ENCODE measurements at regions not wholly inside any gene's neighbourhood (a gene's known extent, or its start where the extent isn't known, plus 50 kb on each side); places are given as distances from the start of the nearest gene placed in this dataset.

DNA sequence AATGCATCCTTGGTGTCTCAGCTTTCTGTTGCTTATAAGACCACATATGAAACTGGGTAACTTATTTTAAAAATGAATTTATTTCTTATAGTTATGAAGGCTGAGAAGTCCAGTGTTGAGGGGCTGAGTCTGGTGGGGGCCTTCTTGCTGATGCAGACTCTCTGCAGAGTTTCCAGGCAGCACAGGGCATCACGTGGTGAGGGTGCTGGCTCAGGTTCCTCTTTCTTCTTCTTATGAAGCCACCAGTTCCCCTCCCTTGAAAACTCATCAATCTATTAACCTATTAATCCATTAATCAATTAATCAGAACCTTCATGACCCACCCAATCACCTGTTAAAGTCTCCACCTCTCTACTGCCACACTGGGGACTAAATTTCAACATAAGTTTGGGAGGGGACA lies 595.6 kb upstream of the NRP1 start:
- Histone ChIP-seq H3K23me2 (ENCODE audit: insufficient read length, low read depth, low read length, poor library complexity, severe bottlenecking) (no peaks in the 10 kb centered on the region), H4K91ac (ENCODE audit: insufficient read length, low read depth, low read length) (no peak overlapping the region), H3K79me1 (ENCODE audit: insufficient read depth, low read depth, low read length, poor library complexity, severe bottlenecking) (no peaks in the 10 kb centered on the region), H3K56ac (ENCODE audit: insufficient read length, low read depth, low read length) (no peak overlapping the region), H3T11ph (ENCODE audit: low read length) (no peak overlapping the region), H3K4me2 (ENCODE audit: insufficient read depth, insufficient read length, low read length) (no peak overlapping the region), H3K79me2 (ENCODE audit: insufficient read depth, low read length) (no peaks in the 10 kb centered on the region), H2BK20ac (ENCODE audit: low read depth, low read length, poor library complexity, severe bottlenecking) (no peak overlapping the region), H3K9me3 (ENCODE audit: control insufficient read depth, low read depth, low read length) (no peaks in the 10 kb centered on the region), H2BK120ac (ENCODE audit: low read depth, low read length, poor library complexity, severe bottlenecking) (no peak overlapping the region), H3K27ac (ENCODE audit: insufficient read length, low read depth, low read length) (no peak overlapping the region), H3K4ac (ENCODE audit: low read depth, low read length) (no peak overlapping the region), H2AFZ (ENCODE audit: low read length) (no peak overlapping the region), H2AK5ac (ENCODE audit: insufficient read length, low read length) (no peak overlapping the region), H3K27me3 (ENCODE audit: insufficient read depth, low read length) (no peaks in the 10 kb centered on the region), H4K20me1 (ENCODE audit: control insufficient read depth, insufficient read depth, insufficient read length) (no peaks in the 10 kb centered on the region), H2BK12ac (ENCODE audit: insufficient read length, low read depth, low read length) (no peak overlapping the region), H4K8ac (replicated peaks; ENCODE audit: insufficient read length, low read depth, low read length) (no peak overlapping the region), H2BK15ac (ENCODE audit: low read depth, low read length) (no peak overlapping the region), H3K9ac (ENCODE audit: extremely low read depth, insufficient read length, low read length) (no peak overlapping the region), H3K14ac (ENCODE audit: insufficient read depth, low read length) (no peak overlapping the region), H4K5ac (ENCODE audit: insufficient read length, low read depth, low read length) (no peak overlapping the region), H3K4me1 (ENCODE audit: insufficient read depth, low read length) (no peaks in the 10 kb centered on the region), H3K23ac (ENCODE audit: insufficient read length, low read depth, low read length) (no peak overlapping the region), H3K18ac (ENCODE audit: insufficient read length, low read depth, low read length) (no peak overlapping the region), H2BK5ac (ENCODE audit: insufficient read length, low read length) (no peak overlapping the region)
- TF ChIP-seq, protein P1, sequence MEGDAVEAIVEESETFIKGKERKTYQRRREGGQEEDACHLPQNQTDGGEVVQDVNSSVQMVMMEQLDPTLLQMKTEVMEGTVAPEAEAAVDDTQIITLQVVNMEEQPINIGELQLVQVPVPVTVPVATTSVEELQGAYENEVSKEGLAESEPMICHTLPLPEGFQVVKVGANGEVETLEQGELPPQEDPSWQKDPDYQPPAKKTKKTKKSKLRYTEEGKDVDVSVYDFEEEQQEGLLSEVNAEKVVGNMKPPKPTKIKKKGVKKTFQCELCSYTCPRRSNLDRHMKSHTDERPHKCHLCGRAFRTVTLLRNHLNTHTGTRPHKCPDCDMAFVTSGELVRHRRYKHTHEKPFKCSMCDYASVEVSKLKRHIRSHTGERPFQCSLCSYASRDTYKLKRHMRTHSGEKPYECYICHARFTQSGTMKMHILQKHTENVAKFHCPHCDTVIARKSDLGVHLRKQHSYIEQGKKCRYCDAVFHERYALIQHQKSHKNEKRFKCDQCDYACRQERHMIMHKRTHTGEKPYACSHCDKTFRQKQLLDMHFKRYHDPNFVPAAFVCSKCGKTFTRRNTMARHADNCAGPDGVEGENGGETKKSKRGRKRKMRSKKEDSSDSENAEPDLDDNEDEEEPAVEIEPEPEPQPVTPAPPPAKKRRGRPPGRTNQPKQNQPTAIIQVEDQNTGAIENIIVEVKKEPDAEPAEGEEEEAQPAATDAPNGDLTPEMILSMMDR (conservative IDR thresholded peaks at IDR 0.05) = no peak
- Mint-ChIP-seq H3K27me3 (ENCODE audit: low read depth) (no peaks in the 10 kb centered on the region), H3K4me3 (no peak overlapping the region), H3K4me1 (peaks cover 7% of the 10 kb centered on the region in 2 experiments), H3K36me3 (ENCODE audit: insufficient read depth in 1 of 3, low read depth in 3 of 3) (no peaks in the 10 kb centered on the region), H3K27ac (no peak overlapping the region), H3K9me3 (no peaks in the 10 kb centered on the region; a peak in 1 of 5 replicates)
- no peak for DNase-seq
- WGBS (ENCODE audit: extremely low coverage, insufficient read length, low lambda C conversion rate) = no CpG with 5 or more reads among the region's 1 CpG

All from H9 (cell line).